Panc1 (cell line): ENCODE measurements at regions not wholly inside any gene's neighbourhood (a gene's known extent, or its start where the extent isn't known, plus 50 kb on each side); places are given as distances from the start of the nearest gene placed in this dataset.

Experiments used
- ATAC-seq: fragments of 200-7000 bp; cut with Tn5 transposase; 2 replicates; pipeline ENCODE4 v1.9.1; 2020; ENCODE audit warnings: mild to moderate bottlenecking, moderate library complexity
- BruUV-seq: library from RNA; stranded (reverse); fragments of 400-500 nt; replicated peaks from 2 replicates; lab custom pipeline; 2021; lab: Mats Ljungman, UMichigan
- CTCF ChIA-PET: fragments of 300-600 bp; sonication (Branson Sonifier 250); formaldehyde crosslinking; loops from one replicate; lab custom pipeline; 2022; ENCODE audit warnings: antibody characterized with exemption; lab: Charles Lee
- POLR2A ChIA-PET: fragments of 300-600 bp; sonication (Branson Sonifier 250); formaldehyde crosslinking; loops from one replicate; lab custom pipeline; 2022; ENCODE audit warnings: antibody characterized with exemption; lab: Charles Lee
- DNase-seq: peaks from one replicate; pipeline ENCODE4 v3.0.0-alpha.2; 2010; ENCODE audit warnings: low read depth, low spot score
- H3K27ac ChIP-seq: 2 replicates; pipeline ENCODE4 v1.5.1; 2011; ENCODE audit warnings: mild to moderate bottlenecking, low read length, inconsistent platforms
- H3K27me3 ChIP-seq: fragments of 200-500 bp; sonication (Bioruptor generic); 2 replicates; pipeline ENCODE4 v1.6.0; 2014; ENCODE audit warnings: low read length, inconsistent platforms; ENCODE audit not compliant: control insufficient read depth, insufficient read depth
- H3K36me3 ChIP-seq: fragments of 200-500 bp; sonication (Bioruptor generic); 2 replicates; pipeline ENCODE4 v1.5.1; 2014; ENCODE audit warnings: inconsistent platforms, mild to moderate bottlenecking, low read length, moderate library complexity; ENCODE audit not compliant: control insufficient read depth, insufficient read depth
- H3K4me1 ChIP-seq: 2 replicates; pipeline ENCODE4 v1.5.1; 2011; ENCODE audit warnings: inconsistent platforms, mild to moderate bottlenecking, low read length, moderate library complexity; ENCODE audit not compliant: control insufficient read depth, insufficient read depth
- H3K4me3 ChIP-seq, 2 experiments: 2 replicates each; pipeline ENCODE4 v1.5.1; 2011 to 2012; ENCODE audit warnings: low read depth in 2 of 2, low read length in 2 of 2, mild to moderate bottlenecking in 2 of 2, inconsistent platforms in 1 of 2, moderate library complexity in 1 of 2
- H3K9me3 ChIP-seq: fragments of 200-500 bp; sonication (Bioruptor generic); 2 replicates; pipeline ENCODE4 v1.5.1; 2014; ENCODE audit warnings: low read depth, mild to moderate bottlenecking, inconsistent platforms, low read length, moderate library complexity; ENCODE audit not compliant: control insufficient read depth, insufficient read depth
- CTCF ChIP-seq: fragments of 450-650 bp; IDR thresholded peaks from 2 replicates; pipeline ENCODE4 v1.5.1; 2017; ENCODE audit warnings: mild to moderate bottlenecking
- POLR2AphosphoS5 ChIP-seq: IDR thresholded peaks from 2 replicates; pipeline ENCODE4 v1.6.1; 2012; ENCODE audit warnings: mild to moderate bottlenecking, low read depth, low read length, moderate library complexity
- REST ChIP-seq, 2 experiments: IDR thresholded peaks; 2 replicates each; pipeline ENCODE4 v1.6.1; 2011 to 2012; ENCODE audit warnings: low read depth in 2 of 2, control low read depth in 1 of 2, low read length in 1 of 2, mild to moderate bottlenecking in 1 of 2, moderate library complexity in 1 of 2; ENCODE audit not compliant: insufficient read depth in 1 of 2
- SIN3A ChIP-seq: IDR thresholded peaks from 2 replicates; pipeline ENCODE4 v1.6.1; 2012; ENCODE audit warnings: low read depth, mild to moderate bottlenecking, low read length, moderate library complexity, borderline replicate concordance; ENCODE audit not compliant: insufficient read depth
- TCF7L2 ChIP-seq: IDR thresholded peaks from 2 replicates; pipeline ENCODE4 v1.6.1; 2011; ENCODE audit warnings: mild to moderate bottlenecking, low read depth, low read length, inconsistent platforms
- in situ Hi-C: cut with HindIII; loops from 2 replicates; pipeline ENCODE4 v1.10.0; 2016; ENCODE audit warnings: low sequenced_read_pairs, low pct_unique_long_range_greater_than_20kb
- intact Hi-C: fragments of 100-400 bp; cut with micrococcal nuclease; formaldehyde crosslinking; loops from one replicate; pipeline ENCODE4 v1.10.0; 2022; ENCODE audit not compliant: unreplicated experiment

GRCh38 chr1:30229960-30230359, 493.4 kb downstream of the MATN1 start:
- in situ Hi-C loops (no loop called here), intact Hi-C loops (no loop called here)
- no TSS peak for BruUV-seq
- H3K36me3 ChIP-seq, result no peaks in the 10 kb centered on the region
- no peak overlapping the region for H3K4me3 ChIP-seq
- TF ChIP-seq POLR2AphosphoS5 (no peak), CTCF (no peak), SIN3A (no peak), REST (IDR thresholded peaks at IDR 0.05; ENCODE audit: insufficient read depth in 1 of 2, low read depth in 2 of 2, low read length in 1 of 2) (no peak)
- H3K27me3 ChIP-seq, result peaks cover 3% of the 10 kb centered on the region
- POLR2A ChIA-PET, result no interaction called here
- ATAC-seq, result no peak
- H3K9me3 ChIP-seq, result no peaks in the 10 kb centered on the region
- H3K4me1 ChIP-seq, result no peaks in the 10 kb centered on the region
- DNase-seq, result no peak
- CTCF ChIA-PET, result no interaction called here
- H3K27ac ChIP-seq, result no peak overlapping the region

GRCh38 chr1:30229557-30229956, 493.8 kb downstream of the MATN1 start:
- intact Hi-C loops, result no loop called here
- CTCF ChIA-PET, result no interaction called here
- POLR2A ChIA-PET, result no interaction called here
- Histone ChIP-seq H3K27me3 (peaks cover 3% of the 10 kb centered on the region), H3K4me1 (no peaks in the 10 kb centered on the region), H3K36me3 (no peaks in the 10 kb centered on the region), H3K27ac (no peak overlapping the region), H3K4me3 (no peak overlapping the region), H3K9me3 (no peaks in the 10 kb centered on the region)
- ATAC-seq (no peak), DNase-seq (no peak)
- no TSS peak for BruUV-seq
- no peak for TF ChIP-seq REST (IDR thresholded peaks at IDR 0.05; ENCODE audit: insufficient read depth in 1 of 2, low read depth in 2 of 2, low read length in 1 of 2)
- TF ChIP-seq TCF7L2, result no peak
- TF ChIP-seq POLR2AphosphoS5, result no peak
- TF ChIP-seq SIN3A, result no peak
- no peak for TF ChIP-seq CTCF
- in situ Hi-C loops, result no loop called here
